Activated T-helper 17 cell treated with anti-CD3 and anti-CD28 coated beads, Interleukin-2, amount 50 U/mL, for 72 hours (primary cell): ENCODE measurements at regions not wholly inside any gene's neighbourhood (a gene's known extent, or its start where the extent isn't known, plus 50 kb on each side); places are given as distances from the start of the nearest gene placed in this dataset.

Experiments
- ATAC-seq: fragments of 150-1000 bp; cut with Tn5 transposase; replicated peaks from 2 replicates; pipeline ENCODE4 v1.10.0; 2021; ENCODE audit warnings: mild to moderate bottlenecking, moderate library complexity
- H3K27ac Mint-ChIP-seq: one replicate; pipeline ENCODE4 v1.8.0; 2022; ENCODE audit warnings: mixed read lengths
- H3K27me3 Mint-ChIP-seq: one replicate; pipeline ENCODE4 v1.8.0; 2022; ENCODE audit warnings: mixed read lengths
- H3K36me3 Mint-ChIP-seq: one replicate; pipeline ENCODE4 v1.8.0; 2022; ENCODE audit warnings: low read depth, mild to moderate bottlenecking, mixed read lengths
- H3K4me1 Mint-ChIP-seq: one replicate; pipeline ENCODE4 v1.8.0; 2022; ENCODE audit warnings: mixed read lengths
- H3K4me3 Mint-ChIP-seq: one replicate; pipeline ENCODE4 v1.8.0; 2022; ENCODE audit warnings: mild to moderate bottlenecking, mixed read lengths
- H3K9me3 Mint-ChIP-seq: one replicate; pipeline ENCODE4 v1.8.0; 2022; ENCODE audit warnings: mixed read lengths

DNA sequence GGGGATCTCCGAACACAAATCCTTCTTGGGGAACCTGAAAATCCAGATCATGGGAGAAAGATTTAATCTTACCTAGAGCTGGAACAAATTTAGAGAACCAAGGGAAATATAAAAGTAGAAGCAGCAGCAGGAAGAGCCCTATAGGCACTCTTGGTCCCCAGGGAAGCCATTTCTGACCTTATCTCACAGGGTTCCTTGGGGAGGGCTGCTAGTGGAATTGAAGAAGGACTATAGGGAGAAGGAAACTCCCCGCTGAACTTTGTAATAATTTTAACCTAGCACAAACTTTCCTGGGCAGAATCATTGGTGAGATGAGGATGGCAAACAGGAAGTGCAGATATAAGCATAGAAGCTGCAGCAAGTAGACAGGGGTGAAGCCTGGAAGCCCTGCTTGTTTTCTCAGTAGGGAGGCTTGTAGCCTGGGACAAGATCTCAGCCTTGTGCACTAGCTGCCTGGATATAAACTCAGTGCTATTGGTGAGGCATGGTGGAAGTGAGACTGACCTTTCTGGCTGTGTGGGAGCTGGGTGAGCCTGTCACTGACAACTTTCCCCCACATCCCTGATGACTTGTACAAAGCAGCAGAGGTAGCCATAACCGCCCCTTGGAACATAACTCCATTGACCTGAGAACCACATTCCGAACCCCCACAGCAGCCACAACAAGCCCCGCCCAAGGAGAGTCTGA, 343.0 kb upstream of the TGFBR2 start:
- no peaks in the 10 kb centered on the region for H3K36me3 Mint-ChIP-seq
- H3K27me3 Mint-ChIP-seq, result no peaks in the 10 kb centered on the region
- H3K4me3 Mint-ChIP-seq, result no peak overlapping the region
- ATAC-seq, result peak; percentile 26
- no peaks in the 10 kb centered on the region for H3K4me1 Mint-ChIP-seq
- peak overlapping the region; percentile 15 for H3K27ac Mint-ChIP-seq
- no peaks in the 10 kb centered on the region for H3K9me3 Mint-ChIP-seq

DNA sequence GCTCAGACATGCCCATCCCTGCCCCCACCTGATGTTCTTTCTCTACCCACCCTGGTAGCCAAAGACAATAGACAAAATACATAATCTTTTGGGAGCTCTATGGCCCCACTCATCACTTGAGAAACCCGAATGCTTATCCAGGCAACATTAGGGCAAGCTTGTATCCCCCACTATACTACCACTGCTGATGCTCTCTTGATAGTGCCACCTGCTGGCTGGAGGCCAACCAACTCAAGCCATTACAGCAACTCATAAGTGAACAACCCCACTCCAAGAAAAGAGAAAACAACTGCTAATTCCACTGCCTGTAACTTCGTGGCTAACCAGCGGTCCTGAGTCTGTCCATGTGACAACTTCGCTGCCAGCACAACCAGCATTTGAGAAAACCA, 342.5 kb upstream of the TGFBR2 start:
- Mint-ChIP-seq H3K4me1 (no peaks in the 10 kb centered on the region), H3K4me3 (no peak overlapping the region), H3K36me3 (no peaks in the 10 kb centered on the region), H3K27ac (no peak overlapping the region), H3K9me3 (no peaks in the 10 kb centered on the region), H3K27me3 (no peaks in the 10 kb centered on the region)
- ATAC-seq, result no peak

DNA sequence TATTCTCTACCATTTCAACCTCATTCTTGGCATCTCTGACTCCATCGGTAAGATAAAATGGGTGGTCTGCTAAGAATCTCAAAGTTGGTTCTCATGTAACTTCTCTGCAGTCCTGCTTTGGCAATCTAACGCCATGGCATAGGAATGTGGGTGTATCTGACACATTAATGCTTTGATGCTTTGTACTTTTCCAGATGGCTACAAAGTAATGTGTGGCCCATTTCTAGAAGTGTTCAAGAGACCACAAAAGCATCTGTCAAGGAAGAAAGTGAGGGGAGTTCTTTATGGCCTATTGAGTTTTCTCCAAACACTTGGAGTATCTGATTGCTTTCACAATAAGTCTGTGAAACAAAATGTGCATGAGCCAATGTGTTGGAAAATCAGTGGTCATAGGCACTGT, 339.9 kb upstream of the TGFBR2 start:
- Mint-ChIP-seq H3K36me3 (no peaks in the 10 kb centered on the region), H3K4me3 (no peak overlapping the region), H3K27ac (no peak overlapping the region), H3K4me1 (no peaks in the 10 kb centered on the region), H3K27me3 (no peaks in the 10 kb centered on the region), H3K9me3 (no peaks in the 10 kb centered on the region)
- ATAC-seq, result no peak

DNA sequence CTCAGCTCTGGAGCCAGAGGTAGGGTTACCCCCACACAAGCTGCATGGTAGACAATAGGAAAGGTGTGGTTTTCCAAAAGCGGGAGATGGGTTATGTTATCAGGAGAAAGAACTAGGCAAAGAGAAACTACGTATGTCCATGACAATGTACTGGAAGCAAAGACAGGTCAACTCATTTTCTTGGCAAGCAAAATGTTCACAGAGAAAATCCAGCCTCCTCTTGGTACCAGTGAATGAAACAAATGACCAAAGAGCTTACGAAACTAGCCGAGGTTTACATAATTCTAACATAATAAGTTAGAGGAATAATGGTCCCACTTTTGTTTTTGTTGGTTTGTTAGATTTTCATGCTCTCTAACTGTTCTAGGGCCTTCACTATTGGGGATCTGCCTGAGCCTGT, 338.1 kb upstream of the TGFBR2 start:
- Mint-ChIP-seq H3K4me3 (no peak overlapping the region), H3K36me3 (no peaks in the 10 kb centered on the region), H3K27ac (no peak overlapping the region), H3K4me1 (no peaks in the 10 kb centered on the region), H3K27me3 (no peaks in the 10 kb centered on the region), H3K9me3 (no peaks in the 10 kb centered on the region)
- ATAC-seq, result no peak

DNA sequence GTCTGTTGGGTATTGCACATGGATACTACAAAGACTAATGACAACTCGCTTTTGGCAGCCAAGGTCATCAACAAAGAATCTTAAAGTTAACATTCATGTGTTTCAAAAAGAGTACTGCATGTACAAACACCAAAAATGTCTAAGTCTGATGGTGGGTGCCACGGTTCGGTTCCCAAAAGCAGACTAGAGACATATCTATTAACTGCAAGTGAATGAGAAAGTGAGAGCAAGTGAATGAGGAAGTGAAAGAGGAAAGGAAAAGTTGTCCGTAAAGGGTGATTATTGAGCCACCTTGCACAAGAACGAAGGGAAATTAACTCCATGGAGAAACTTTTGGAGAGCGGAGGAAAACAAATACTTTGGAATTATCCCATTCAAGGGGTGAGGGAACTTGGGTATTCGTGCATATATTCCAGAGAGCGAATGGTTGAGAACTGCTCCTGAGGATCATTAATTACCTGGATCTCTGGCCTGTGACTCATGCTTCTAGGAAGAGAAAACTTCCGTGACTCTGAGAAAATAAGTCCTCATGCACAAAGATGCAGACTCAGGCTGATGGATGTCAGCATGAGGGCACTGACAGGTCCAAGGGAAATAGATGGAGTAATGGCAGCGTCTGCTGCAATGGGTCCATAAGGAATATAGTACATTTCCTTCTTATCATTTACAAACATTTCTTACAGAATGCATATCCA, 336.5 kb upstream of the TGFBR2 start:
- Mint-ChIP-seq H3K4me1 (no peaks in the 10 kb centered on the region), H3K36me3 (no peaks in the 10 kb centered on the region), H3K27me3 (peaks cover 3% of the 10 kb centered on the region), H3K4me3 (no peak overlapping the region), H3K27ac (no peak overlapping the region), H3K9me3 (no peaks in the 10 kb centered on the region)
- ATAC-seq, result no peak

DNA sequence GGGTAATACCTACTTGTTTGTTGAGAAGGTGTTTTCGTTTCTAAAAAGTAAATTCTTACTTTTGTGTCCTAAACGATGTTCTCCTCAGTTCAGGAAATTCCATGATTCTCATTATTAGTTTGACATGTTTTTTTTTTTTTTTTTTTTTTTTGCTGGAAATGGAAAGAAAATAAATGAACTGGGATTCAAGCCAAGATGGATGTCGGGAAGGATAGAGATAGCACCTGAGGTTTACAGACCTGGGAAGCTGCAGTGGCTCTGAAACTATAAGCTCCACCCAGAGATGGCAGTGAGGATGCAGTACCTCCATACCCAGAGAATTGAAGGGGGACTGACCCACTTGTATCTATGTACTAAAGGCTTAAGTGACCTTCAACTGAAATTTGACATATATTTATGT, 334.6 kb upstream of the TGFBR2 start:
- ATAC-seq, result no peak
- Mint-ChIP-seq H3K27ac (no peak overlapping the region), H3K36me3 (no peaks in the 10 kb centered on the region), H3K27me3 (peaks cover 3% of the 10 kb centered on the region), H3K4me3 (no peak overlapping the region), H3K9me3 (no peaks in the 10 kb centered on the region), H3K4me1 (no peaks in the 10 kb centered on the region)

DNA sequence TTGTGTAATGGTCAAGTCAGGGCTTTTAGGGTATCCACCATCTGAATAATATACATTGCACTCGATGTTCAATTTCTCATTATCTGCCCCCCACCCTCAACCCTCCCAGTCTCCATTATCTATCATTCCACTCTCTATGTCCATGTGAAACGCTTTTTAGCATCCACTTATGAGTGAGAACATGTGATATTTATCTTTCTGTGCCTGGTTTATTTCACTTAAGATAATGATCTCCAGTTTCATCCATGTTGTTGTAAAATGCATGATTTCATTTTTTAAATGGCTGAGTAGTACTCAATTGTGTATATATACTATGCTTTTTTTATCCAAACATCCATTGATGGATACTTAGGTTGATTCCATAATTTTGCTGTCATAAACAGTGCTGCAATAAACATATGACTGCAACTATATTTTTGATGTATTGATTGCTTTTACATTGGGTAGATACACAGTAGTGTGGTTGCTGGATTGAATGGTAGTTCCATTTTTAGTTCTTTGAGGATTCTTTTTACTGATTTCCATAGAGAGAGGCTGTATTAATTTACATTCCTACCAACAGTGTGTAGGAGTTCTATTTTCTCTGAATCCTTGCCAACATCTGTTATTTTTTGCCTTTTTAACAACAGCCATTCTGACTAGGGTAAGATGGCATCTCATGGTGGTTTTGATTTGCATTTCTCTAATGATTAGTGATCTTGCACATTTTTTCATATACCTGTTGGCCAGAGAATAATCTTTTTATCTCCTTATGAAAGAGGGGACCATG, 332.9 kb upstream of the TGFBR2 start:
- no peaks in the 10 kb centered on the region for H3K9me3 Mint-ChIP-seq
- no peaks in the 10 kb centered on the region for H3K4me1 Mint-ChIP-seq
- no peak overlapping the region for H3K4me3 Mint-ChIP-seq
- H3K27ac Mint-ChIP-seq, result no peak overlapping the region
- peaks cover 3% of the 10 kb centered on the region for H3K27me3 Mint-ChIP-seq
- H3K36me3 Mint-ChIP-seq, result no peaks in the 10 kb centered on the region
- ATAC-seq, result no peak

DNA sequence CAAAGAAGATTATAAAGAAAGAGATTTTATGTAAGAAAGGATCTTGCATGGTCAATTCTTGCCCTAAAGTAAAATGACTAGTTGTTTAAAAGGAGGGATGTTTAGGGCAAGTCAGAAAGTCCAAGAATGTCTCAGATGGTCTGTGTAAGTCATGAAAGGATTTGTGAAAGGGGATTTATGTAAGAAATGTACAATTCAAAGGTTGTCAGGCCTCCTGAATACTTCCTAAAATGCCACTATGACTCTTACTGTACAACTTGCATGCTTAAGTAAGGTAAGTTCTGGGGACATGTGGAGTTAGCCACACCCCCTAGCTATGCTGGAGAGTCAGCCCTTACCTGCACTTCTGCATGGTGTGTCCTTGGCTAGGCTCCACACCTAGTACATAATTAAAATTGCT, 328.9 kb upstream of the TGFBR2 start:
- no peaks in the 10 kb centered on the region for H3K9me3 Mint-ChIP-seq
- H3K27ac Mint-ChIP-seq, result no peak overlapping the region
- H3K4me3 Mint-ChIP-seq, result no peak overlapping the region
- peaks cover 3% of the 10 kb centered on the region for H3K27me3 Mint-ChIP-seq
- ATAC-seq, result no peak
- H3K4me1 Mint-ChIP-seq, result no peaks in the 10 kb centered on the region
- H3K36me3 Mint-ChIP-seq, result no peaks in the 10 kb centered on the region

DNA sequence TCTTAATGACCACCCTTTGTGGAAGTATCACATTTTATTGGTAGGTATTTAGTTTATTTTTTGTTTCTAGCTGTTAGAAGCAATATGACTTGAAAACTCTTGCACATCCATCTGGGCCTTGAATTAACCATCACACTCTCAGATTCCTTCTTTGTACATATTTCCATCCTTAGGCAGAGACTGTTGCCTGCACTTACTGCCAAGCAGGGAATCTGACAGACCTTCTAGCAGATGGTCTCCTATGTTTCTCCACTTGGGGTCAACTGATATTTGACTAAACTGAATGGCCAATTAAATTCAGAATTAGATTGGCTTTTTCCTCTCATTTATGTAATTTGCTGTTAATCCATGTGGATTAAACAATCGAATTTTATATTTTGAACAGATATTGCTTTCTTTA, 324.9 kb upstream of the TGFBR2 start:
- H3K4me1 Mint-ChIP-seq, result peaks cover 5% of the 10 kb centered on the region
- H3K9me3 Mint-ChIP-seq, result no peaks in the 10 kb centered on the region
- H3K27ac Mint-ChIP-seq, result no peak overlapping the region
- no peak overlapping the region for H3K4me3 Mint-ChIP-seq
- no peaks in the 10 kb centered on the region for H3K27me3 Mint-ChIP-seq
- no peak for ATAC-seq
- H3K36me3 Mint-ChIP-seq, result no peaks in the 10 kb centered on the region

DNA sequence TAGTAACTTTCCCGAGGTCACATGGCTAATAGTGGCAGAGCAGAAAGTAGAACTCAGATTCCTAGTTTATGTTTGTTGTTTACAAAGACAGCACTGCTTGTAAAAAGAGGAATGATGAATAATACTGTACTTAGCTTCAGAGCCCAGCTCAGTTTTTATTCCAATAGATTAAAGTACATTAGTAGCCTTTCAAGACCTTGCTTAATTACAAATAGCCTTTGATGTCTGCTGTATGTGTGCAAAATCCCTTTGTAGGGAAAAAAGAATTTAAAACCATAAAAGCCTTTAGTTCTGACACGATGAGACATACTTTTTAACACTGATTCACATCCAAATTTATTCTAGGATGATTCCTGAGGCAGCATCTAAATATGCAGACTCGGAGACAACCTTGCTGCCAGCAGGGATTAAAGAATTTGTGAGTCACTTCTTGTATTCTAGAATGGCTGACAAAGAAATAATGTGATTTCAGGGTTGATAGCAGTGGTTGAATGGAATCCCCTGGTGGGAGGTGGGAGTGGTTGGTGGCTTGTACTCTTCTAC, 324.2 kb upstream of the TGFBR2 start:
- Mint-ChIP-seq H3K27me3 (no peaks in the 10 kb centered on the region), H3K4me1 (peaks cover 7% of the 10 kb centered on the region), H3K27ac (no peak overlapping the region), H3K9me3 (no peaks in the 10 kb centered on the region), H3K36me3 (no peaks in the 10 kb centered on the region), H3K4me3 (no peak overlapping the region)
- ATAC-seq, result peak; percentile 25

DNA sequence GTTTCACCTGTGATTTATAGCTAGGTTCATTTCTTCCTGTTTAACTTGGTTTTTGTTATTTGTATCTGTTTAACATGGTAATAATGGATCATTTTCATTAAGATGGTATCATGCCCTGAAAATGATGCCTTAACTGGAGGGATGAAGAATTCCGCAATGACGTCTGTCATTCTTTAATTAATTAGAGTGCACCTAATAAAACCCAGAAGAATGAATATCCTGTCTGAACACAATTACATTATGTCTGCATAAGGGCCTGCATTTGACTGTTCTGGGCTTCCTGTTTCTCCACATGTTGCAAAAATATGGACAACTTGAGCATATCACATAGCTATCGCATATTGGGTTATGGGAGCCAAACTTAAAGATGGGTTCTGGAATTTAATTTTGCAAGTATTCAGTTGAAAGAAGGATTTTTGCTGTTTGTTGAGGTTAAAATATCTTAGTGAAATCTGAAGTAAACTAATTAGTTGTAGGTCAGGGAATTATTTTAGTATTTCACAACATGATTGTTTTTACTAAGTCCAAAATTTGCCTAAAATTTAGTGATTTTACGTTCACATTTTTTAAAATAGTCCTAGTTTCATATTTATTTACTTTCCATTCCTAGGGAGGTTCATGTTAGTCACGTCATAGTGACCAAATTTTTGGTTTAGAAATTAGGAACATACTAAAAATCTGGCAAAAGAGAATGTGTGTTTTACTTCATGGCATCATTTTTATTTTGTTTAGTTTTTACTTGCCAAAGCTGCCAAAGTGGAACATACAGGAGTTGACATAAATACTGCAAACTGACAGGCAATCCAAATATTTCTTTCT, 321.0 kb upstream of the TGFBR2 start:
- H3K36me3 Mint-ChIP-seq, result no peaks in the 10 kb centered on the region
- H3K9me3 Mint-ChIP-seq, result no peaks in the 10 kb centered on the region
- H3K27ac Mint-ChIP-seq, result peak overlapping the region; percentile 36
- H3K27me3 Mint-ChIP-seq, result no peaks in the 10 kb centered on the region
- peak overlapping the region; percentile 23 for H3K4me3 Mint-ChIP-seq
- no peak for ATAC-seq
- peaks cover 7% of the 10 kb centered on the region for H3K4me1 Mint-ChIP-seq

DNA sequence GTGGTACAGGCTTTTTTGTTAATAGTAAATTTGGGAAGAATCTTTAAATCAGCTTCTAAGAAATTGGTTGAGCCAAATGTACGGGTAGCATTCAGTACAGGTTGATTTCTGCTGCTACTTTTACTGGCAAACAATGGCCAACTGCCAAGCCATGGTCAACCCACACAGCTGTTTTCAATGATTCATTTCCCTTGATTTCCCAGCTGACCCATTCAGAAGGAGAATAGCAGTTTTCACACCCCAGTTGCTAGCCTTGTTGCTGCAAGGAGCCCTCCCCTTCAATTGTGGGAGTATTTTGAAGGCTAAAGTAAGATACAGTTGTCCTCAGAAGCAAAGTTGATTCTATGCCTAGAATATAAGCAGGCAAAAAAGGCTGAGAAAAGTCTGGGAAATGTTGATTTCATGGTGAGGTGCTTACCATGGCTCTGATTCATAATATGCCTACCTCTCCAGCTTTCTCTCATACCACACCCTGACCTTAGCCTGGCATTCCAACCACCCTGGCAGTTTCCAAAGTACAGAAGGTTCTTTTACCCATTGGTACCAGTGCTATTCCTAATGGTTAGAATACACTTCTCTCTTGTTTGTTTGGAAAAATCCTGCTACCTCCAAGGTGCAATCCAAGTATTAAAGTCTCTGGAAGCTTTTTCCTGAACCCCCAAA, 320.3 kb upstream of the TGFBR2 start:
- Mint-ChIP-seq H3K27me3 (no peaks in the 10 kb centered on the region), H3K36me3 (no peaks in the 10 kb centered on the region), H3K27ac (peak overlapping the region; percentile 36), H3K9me3 (no peaks in the 10 kb centered on the region), H3K4me1 (peaks cover 7% of the 10 kb centered on the region), H3K4me3 (peak overlapping the region; percentile 23)
- peak; percentile 84 for ATAC-seq

DNA sequence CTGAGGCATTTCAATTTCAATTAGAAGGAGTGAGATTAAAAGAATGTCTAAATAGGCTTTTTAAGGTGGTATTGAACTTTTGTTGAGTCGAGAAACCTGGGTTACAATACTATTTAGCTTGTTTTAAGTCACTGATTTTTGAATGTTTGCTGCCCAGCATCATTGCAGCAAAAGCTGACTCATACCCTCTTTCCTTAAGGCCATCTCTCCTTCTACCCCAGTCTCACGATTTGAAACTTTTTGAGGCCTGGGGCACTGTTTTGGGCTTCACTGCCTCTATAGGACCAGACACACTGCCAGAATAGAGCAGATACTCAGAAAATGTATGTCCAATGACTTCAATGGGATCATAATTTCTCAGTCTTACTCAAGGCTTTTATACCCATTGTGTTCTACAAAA, 319.6 kb upstream of the TGFBR2 start:
- Mint-ChIP-seq H3K9me3 (no peaks in the 10 kb centered on the region), H3K27me3 (no peaks in the 10 kb centered on the region), H3K27ac (no peak overlapping the region), H3K4me3 (peak overlapping the region; percentile 23), H3K4me1 (peaks cover 7% of the 10 kb centered on the region), H3K36me3 (no peaks in the 10 kb centered on the region)
- peak; percentile 37 for ATAC-seq

DNA sequence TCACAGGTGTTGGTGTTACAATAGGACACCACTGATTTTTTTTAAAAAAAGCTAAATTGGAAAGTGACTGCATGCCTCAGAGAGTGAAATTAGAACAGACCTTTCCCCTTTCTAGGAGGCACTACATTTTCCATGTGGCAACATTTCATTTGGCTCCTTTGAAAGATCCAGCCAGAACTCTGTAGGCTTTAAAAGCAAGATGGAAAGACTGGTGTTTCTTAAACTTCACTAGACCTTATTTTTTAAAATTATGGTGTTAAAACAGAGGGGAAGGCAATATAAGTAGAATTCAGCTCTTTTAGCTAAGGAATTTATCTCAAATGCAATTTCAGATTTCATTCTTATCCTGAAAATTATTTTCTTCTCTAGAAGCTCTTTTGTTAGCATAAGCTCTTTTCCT, 317.6 kb upstream of the TGFBR2 start:
- peaks cover 2% of the 10 kb centered on the region for H3K27me3 Mint-ChIP-seq
- ATAC-seq, result no peak
- no peaks in the 10 kb centered on the region for H3K36me3 Mint-ChIP-seq
- H3K4me3 Mint-ChIP-seq, result no peak overlapping the region
- no peaks in the 10 kb centered on the region for H3K9me3 Mint-ChIP-seq
- peaks cover 7% of the 10 kb centered on the region for H3K4me1 Mint-ChIP-seq
- H3K27ac Mint-ChIP-seq, result no peak overlapping the region
